K562 (cell line): ENCODE measurements at regions not wholly inside any gene's neighbourhood (a gene's known extent, or its start where the extent isn't known, plus 50 kb on each side); places are given as distances from the start of the nearest gene placed in this dataset.
"Not testable (repeated sequence)": the region's sequence is repeated elsewhere in the genome, so short reads cannot be mapped to it uniquely, and the experiment has no call there.

Experiments used
- KAT2B ChIP-seq: IDR thresholded peaks from one replicate; pipeline ENCODE4 v1.6.1; 2012; ENCODE audit warnings: low read depth, mild to moderate bottlenecking, control low read depth, inconsistent platforms, low read length, moderate library complexity
- TBP ChIP-seq: optimal IDR thresholded peaks from 2 replicates; pipeline ENCODE3; 2011; ENCODE audit warnings: low read depth, low read length, improper control_type of control experiment

DNA sequence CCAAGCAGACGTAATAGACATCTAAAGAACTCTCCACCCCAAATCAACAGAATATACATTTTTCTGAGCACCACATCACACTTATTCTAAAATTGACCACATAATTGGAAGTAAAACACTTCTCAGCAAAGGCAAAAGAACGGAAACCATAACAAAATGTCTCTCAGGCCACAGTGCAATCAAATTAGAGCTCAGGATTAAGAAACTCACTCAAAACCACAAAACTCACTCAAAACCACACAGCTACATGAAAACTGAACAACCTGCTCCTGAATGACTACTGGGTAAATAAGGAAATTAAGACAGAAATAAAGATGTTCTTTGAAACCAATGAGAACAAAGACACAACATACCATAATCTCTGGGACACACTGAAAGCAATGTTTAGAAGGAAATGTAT is 1879.4 kb upstream of the CELF4 start:
- not testable (repeated sequence) for TF ChIP-seq TBP, KAT2B
